Psoas muscle (tissue), 7 donors: ENCODE measurements at regions not wholly inside any gene's neighbourhood (a gene's known extent, or its start where the extent isn't known, plus 50 kb on each side); places are given as distances from the start of the nearest gene placed in this dataset.

ENCODE experiments used
- ATAC-seq, 4 donors: fragments of 200-7000 bp; cut with Tn5 transposase; one replicate each; pipeline ENCODE4 v1.9.1; 2020; ENCODE audit warnings: moderate library complexity in 3 of 4, mild to moderate bottlenecking in 2 of 4
- DNase-seq, 2 donors: peaks; one replicate each; pipeline ENCODE4 v3.0.0-alpha.2; 2020
- H3K27ac ChIP-seq: fragments of 200-600 bp; one replicate; pipeline ENCODE4 v1.8.0; 2022
- H3K27me3 ChIP-seq, 3 donors: fragments of 200-600 bp in 1 of 3; one replicate each; pipeline versions ENCODE4 v1.6.1 to v1.8.0; 2013 to 2022; ENCODE audit warnings: low read length in 2 of 3, mild to moderate bottlenecking in 2 of 3, moderate library complexity in 1 of 3; ENCODE audit not compliant: insufficient read depth in 3 of 3
- H3K36me3 ChIP-seq, 2 donors: fragments of 200-600 bp in 1 of 2; one replicate each; pipeline versions ENCODE4 v1.6.1 to v1.8.0; 2013 to 2022; ENCODE audit warnings: low read depth in 1 of 2, mild to moderate bottlenecking in 1 of 2, moderate library complexity in 1 of 2; ENCODE audit not compliant: insufficient read depth in 1 of 2
- H3K4me1 ChIP-seq: fragments of 200-600 bp; one replicate; pipeline ENCODE4 v1.8.0; 2022
- H3K4me3 ChIP-seq: fragments of 200-600 bp; one replicate; pipeline ENCODE4 v1.8.0; 2022; ENCODE audit warnings: mild to moderate bottlenecking
- H3K9me3 ChIP-seq: fragments of 200-600 bp; one replicate; pipeline ENCODE4 v1.8.0; 2022
- WGBS, 3 donors: extraction: QIAGEN DNeasy Blood & Tissue Kit; methylation state at CpG; one replicate each; pipeline versions ENCODE4 v1.1.6 to v1.1.7; 2013; 5-methylcytosine and 5-hydroxymethylcytosine counted together
- intact Hi-C, 2 donors: fragments of 100-400 bp; cut with DNase I; formaldehyde crosslinking; loops; one replicate each; pipeline versions ENCODE4 v1.11.0 to v1.14.2; 2022
- TF ChIP-seq, protein P1 (sequence below): fragments of 200-600 bp; IDR thresholded peaks from one replicate; pipeline ENCODE4 v1.8.0; 2022; ENCODE audit warnings: antibody characterized with exemption
- donor health status: healthy with polysubstance abuse.
- donor health status: DM: no; HTN: no; CAD: no; lungs with moderate emphysema.
- donor health status: Bipolar disorder and iron deficiency.
- donor health status: healthy.
- donor health status: DM: yes; HTN: yes; CAD: no.
- donor health status: DM: no; HTN: no; CAD: no.
- donor health status: DM: yes; HTN: yes; CAD: no.

DNA sequence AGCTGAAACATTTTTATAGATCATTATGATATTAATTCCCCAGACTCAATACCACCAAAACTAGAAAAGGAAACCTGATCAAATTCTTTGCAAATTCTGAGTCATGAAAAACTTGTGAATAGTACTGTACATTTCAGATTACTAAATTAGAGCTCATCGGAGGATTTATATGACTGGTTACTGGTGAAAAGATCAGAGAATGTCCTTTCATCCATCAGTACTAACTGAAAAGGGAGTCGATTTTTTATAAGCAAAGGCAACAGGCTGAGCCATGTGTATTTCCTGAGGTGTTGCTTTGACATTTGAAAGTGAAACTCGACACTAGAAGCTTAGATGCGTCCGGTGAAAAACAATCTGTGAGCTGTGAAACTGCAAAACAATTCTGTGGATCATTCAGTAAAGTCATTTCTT, 155.7 kb downstream of the TNFSF18 start:
- Histone ChIP-seq H3K4me1 (peaks cover 19% of the 10 kb centered on the region), H3K9me3 (no peaks in the 10 kb centered on the region), H3K4me3 (peak overlapping the region; percentile 16), H3K27ac (no peak overlapping the region), H3K36me3 (no peaks in the 10 kb centered on the region), H3K27me3 (no peaks in the 10 kb centered on the region)
- ATAC-seq (no peak), DNase-seq (no peak)
- WGBS, 3 donors, result 10 to 13% (median 11%) methylated on average over 5 of the region's 5 CpGs
- TF ChIP-seq, protein P1, sequence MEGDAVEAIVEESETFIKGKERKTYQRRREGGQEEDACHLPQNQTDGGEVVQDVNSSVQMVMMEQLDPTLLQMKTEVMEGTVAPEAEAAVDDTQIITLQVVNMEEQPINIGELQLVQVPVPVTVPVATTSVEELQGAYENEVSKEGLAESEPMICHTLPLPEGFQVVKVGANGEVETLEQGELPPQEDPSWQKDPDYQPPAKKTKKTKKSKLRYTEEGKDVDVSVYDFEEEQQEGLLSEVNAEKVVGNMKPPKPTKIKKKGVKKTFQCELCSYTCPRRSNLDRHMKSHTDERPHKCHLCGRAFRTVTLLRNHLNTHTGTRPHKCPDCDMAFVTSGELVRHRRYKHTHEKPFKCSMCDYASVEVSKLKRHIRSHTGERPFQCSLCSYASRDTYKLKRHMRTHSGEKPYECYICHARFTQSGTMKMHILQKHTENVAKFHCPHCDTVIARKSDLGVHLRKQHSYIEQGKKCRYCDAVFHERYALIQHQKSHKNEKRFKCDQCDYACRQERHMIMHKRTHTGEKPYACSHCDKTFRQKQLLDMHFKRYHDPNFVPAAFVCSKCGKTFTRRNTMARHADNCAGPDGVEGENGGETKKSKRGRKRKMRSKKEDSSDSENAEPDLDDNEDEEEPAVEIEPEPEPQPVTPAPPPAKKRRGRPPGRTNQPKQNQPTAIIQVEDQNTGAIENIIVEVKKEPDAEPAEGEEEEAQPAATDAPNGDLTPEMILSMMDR, result no peak
- intact Hi-C loops, result no loop called here

- no peaks in the 10 kb centered on the region for H3K27me3 ChIP-seq
- ATAC-seq (no peak), DNase-seq (no peak)
- no peak overlapping the region for H3K27ac ChIP-seq
- intact Hi-C loops, result no loop called here
- no peaks in the 10 kb centered on the region for H3K9me3 ChIP-seq
- no peak overlapping the region for H3K4me3 ChIP-seq
- TF ChIP-seq, protein P1, result no peak
- peaks cover 19% of the 10 kb centered on the region for H3K4me1 ChIP-seq
- 84 to 97% (median 90%) methylated on average over 1 of the region's 1 CpG for WGBS, 3 donors
- no peaks in the 10 kb centered on the region for H3K36me3 ChIP-seq
Observed at GRCh38 chr1:172895761-172896160, 155.0 kb downstream of the TNFSF18 start.

GRCh38 chr1:172897738-172898137, 153.0 kb downstream of the TNFSF18 start:
- Histone ChIP-seq H3K4me3 (no peak overlapping the region), H3K27me3 (no peaks in the 10 kb centered on the region), H3K9me3 (no peaks in the 10 kb centered on the region), H3K36me3 (no peaks in the 10 kb centered on the region), H3K27ac (no peak overlapping the region), H3K4me1 (peaks cover 19% of the 10 kb centered on the region)
- DNase-seq (no peak), ATAC-seq (no peak)
- TF ChIP-seq, protein P1, result no peak
- intact Hi-C loops, result no loop called here
- WGBS, 3 donors, result 57 to 62% (median 60%) methylated on average over 2 of the region's 2 CpGs

DNA sequence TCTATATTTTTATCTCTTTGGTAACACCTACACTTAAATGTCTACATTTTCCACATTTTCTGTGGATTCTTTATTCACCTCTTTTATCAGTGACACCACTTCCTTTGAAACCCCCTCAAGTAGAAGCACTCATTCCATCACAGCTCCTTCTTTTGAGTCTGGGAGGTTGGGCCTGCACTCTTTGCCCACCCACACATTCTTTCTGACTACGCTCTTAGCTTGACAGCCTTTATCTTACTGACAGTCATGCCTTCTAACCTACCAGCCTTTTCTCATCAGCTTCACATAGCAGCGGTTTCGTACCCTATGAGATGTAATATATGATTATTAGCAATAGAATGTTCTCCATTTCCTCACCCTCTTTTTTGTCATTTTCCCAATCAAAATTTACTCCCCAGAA, 151.9 kb downstream of the TNFSF18 start:
- Histone ChIP-seq H3K4me3 (no peak overlapping the region), H3K4me1 (peaks cover 19% of the 10 kb centered on the region), H3K9me3 (no peaks in the 10 kb centered on the region), H3K27ac (no peak overlapping the region), H3K36me3 (no peaks in the 10 kb centered on the region), H3K27me3 (no peaks in the 10 kb centered on the region)
- intact Hi-C loops, result no loop called here
- DNase-seq (no peak), ATAC-seq (no peak)
- TF ChIP-seq, protein P1, result no peak
- WGBS, 3 donors, result 91 to 95% (median 94%) methylated on average over 3 of the region's 3 CpGs

DNA sequence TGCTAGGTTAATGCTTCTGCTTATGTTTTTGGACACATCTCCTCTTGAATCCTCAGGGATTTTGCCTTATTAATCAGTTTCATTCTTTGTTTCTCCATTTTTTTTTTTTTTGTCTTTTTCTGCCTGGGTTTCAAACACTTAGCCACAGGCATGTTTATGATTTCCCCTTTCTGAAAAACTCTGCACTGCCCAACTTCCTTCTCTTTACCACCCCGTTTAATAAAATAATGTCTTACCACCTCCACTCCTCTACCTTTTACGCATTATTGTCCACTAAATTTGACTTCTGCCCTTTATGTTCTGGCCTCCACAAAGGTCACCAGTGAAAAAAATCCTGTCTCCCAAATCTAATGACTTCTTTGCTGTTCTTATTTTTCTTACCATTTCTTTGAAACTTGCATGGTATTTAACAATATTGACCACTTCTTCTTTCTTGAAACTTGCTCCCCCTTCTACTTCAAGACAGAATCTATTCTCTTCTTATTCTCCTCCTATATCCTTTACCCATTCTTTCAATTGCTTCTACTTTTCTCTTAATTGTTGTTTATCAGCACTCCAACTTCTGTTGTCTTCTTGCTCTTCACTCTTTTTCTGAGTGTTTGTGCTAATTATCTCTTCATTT, 150.3 kb downstream of the TNFSF18 start:
- DNase-seq (no peak), ATAC-seq (no peak)
- Histone ChIP-seq H3K4me1 (peaks cover 6% of the 10 kb centered on the region), H3K27ac (no peak overlapping the region), H3K4me3 (no peak overlapping the region), H3K9me3 (no peaks in the 10 kb centered on the region), H3K27me3 (no peaks in the 10 kb centered on the region), H3K36me3 (no peaks in the 10 kb centered on the region)
- intact Hi-C loops, result no loop called here
- 71 to 87% (median 84%) methylated on average over 2 of the region's 2 CpGs for WGBS, 3 donors
- TF ChIP-seq, protein P1, result no peak
